Suppressor macrophage treated with lipopolysaccharide for 1 hour (primary cell): ENCODE measurements at regions not wholly inside any gene's neighbourhood (a gene's known extent, or its start where the extent isn't known, plus 50 kb on each side); places are given as distances from the start of the nearest gene placed in this dataset.
"Not testable (repeated sequence)": the region's sequence is repeated elsewhere in the genome, so short reads cannot be mapped to it uniquely, and the experiment has no call there.

Source experiments
- DNase-seq, 3 donors: peaks; one replicate each; pipeline ENCODE4 v3.0.0-alpha.2; 2020 to 2022

DNA sequence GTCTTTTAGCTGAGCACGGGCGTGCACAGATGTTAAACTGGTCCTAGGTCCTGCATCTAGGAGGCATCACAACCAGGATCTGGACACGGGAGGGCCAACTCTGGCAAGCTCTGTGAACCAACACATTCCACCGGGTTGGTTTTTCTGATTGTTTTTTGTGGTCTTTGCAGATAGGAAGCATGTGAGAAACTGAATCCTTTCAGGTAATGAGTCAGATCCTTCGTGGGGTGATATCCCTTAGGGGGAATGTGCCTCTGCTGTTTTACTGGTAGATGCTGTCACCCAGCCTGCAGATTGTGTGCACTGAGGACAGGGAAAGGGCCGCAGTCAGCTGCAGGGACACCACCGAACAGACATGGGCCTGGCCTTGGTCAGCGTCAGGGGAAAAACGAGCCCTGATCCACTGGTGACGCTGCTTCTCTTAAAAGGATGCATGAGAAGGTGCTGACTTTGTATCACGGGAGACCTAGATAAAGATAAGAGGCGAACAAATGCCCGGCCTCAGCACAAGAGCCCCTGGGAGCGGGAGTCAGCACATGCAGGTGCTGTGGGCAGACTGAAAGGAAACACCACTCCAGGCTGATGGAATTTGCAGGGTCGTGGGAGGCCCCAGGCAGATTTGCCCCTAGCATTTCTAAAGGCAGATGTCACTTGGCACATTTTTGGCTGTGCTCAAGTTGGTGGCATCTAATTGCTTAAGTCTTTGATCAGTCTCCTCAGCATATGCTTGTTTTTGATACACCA, 51.1 kb downstream of the DOP1B start:
- no peak for DNase-seq

- DNase-seq: no peak
Observed at GRCh38 chr21:36208326-36209013, 51.8 kb downstream of the DOP1B start.

- peak; percentile 53 to 63 (median 60) for DNase-seq
Observed at GRCh38 chr21:36209626-36210171, 53.1 kb downstream of the DOP1B start.

DNA sequence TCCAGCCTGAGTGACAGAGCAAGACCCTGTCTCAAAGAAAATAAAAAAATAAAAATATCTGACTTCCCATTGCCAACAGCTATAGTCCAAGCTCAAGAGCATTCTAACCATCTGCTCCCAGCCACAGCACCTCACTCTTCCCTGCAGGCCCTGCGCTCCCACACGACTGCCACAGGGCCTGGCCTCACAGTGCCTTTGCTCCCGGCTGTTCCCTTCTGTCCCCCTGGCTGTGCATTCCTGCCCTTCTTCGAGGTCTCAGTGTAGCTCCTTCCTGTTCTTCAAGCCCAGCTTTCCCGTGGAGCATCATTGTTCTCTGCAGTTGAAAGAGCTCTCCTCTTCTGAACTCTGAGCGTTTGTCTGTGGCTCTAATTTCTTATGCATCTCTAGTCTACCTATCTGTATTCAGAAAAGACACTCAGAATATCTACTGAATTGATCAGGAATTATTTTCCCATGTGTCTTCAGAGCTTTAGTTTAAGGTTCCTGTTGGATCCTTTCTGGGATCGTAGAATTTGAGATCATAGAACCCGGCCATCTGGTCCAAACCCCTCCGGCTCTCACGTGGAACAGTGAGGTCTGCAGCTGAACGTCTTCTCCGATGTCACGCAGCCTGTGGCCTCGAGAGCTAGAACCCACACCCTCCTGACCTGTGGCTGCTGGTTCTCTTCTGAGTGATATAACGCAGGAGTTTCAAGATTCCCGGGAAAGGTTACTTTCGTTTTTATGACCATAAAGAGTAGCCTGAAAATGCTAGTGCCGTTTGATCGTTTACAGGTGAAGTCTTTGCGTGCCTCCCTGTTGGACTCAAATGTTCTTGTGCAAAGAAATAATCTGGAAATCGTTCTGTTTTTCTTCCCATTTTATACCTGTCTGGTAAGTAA, 54.4 kb downstream of the DOP1B start:
- no peak for DNase-seq

DNA sequence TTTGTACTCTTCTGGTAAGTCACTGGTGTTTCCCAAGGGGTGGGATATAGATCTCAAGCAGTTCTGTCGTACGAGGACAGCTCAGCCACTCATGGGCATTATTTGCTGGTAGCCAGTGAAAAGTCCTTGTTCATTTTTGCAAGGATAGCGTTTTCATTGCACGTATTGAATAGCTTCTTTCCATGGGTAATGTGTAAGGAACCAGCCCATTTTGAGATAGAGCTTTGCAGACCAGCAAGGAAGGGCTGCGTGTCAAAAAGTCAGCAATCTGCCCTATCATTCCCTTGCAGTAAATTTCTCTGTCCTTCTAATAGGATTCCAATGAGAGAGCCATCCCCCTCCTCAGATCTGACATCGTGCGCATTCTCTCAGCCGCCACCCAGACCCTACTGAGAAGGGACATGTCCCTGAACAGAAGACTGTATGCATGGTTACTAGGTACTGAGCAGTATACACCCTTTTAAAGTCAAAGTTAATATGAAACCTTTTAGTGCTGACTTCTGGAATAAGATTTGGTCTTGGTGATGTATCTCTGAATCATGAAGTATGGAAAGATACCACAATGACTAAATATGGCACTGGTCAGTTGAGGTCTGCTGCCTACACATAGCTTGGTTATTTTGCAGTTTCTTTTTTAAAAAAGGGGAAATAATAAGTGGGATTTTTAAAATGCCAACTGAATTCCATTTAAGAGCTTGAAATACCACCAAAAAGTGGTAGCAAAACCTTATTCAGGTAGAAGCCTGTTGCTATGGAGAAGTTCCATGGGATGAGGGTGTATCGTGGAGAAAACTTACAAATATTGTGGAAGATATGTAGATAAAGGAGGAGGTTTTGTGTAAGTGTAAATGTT, 55.3 kb downstream of the DOP1B start:
- DNase-seq: peak; percentile 61 to 82 (median 71)

DNA sequence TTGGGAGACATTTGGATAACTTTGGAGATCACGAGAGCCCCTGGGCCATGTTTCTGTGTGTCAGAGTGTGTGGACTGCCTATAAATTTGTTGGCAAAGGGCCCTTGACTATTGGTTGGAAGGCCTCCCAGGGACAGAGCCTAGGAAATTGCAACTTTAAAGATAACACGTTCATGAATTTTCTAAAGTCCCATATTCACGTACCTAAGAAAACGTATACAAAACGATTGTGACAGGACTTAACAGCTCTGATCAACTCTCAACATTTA, 55.8 kb downstream of the DOP1B start:
- DNase-seq: no peak

DNA sequence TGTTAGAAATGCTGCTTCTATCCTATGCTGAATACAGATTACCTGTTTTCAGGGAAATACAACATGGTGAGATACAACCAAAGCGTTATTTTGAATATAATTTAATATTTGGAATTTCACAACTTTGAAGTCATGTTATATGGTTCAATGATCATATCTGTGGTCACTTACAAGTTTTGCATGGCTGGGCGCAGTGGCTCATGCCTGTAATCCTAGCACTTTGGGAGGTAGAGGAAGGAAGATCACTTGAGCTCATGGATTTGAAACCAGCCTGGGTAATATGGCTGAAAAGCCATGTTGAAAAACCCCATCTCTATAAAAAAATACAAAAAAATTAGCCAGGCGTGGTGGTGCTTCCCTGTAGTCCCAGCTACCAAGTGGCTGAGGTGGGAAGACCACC, 57.9 kb downstream of the DOP1B start:
- DNase-seq: no peak

DNA sequence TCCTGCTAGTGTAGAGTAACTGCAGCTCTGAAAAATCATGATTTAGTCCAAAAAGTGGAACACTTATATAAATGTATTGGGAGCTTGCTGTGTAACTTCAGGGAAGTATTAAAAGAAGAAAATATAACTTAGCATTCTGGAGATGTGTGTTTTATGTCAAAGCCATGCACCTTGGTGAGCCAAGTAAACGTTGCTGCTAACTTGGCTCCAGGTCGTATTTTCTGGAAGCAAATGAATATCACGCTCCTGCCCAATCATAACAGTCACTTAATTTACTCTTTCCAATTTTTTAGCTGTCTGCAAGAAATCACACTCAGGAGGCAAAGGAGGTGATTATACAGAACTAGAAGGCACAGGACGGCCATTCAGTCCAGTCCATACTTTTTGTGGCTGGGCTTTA, 61.1 kb downstream of the DOP1B start:
- DNase-seq: no peak

DNA sequence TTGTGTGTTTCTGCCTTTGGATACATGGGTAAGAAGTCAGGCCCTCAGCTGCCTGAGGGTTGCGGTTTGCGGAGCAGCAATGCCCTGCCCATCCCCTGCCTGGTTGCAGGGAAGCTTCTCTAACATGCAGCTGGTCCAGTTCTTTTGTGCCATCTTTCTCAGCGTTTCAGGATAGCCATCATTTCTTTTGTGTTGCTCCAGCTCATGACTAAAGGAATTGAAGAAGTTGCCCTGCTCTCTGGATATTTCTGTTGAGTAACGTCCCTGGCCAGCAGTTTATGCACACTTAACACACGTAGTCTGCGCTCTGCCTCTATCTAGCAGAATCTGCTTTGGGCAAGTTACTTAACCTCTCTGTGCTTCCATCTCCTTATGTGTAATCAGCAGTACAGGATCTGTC, 62.1 kb downstream of the DOP1B start:
- DNase-seq: no peak

GRCh38 chr21:36223451-36223850, 66.8 kb downstream of the DOP1B start:
- DNase-seq: no peak

- DNase-seq: no peak
Observed at GRCh38 chr21:36229181-36229580, 72.6 kb downstream of the DOP1B start.

DNA sequence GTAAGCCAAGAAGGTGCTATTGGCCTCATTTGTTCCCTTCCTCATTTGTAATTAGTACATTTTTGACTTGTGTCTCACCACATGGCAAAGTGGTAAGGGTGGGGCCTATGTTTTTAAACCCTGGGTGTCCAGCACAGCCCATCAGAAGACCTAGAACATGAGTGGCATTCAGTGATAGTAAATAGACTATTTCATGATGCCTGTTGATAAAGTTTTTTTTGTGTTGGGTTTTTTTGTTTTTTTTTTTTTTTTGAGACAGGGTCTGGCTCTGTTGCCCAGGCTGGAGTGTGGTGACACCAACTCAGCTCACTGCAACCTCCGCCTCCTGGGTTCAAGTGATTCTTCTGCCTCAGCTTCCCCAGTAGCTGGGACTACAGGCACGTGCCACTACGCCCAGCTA, 74.8 kb downstream of the DOP1B start:
- DNase-seq: not testable (repeated sequence)

GRCh38 chr21:36232641-36233040, 76.0 kb downstream of the DOP1B start:
- no peak for DNase-seq

- no peak for DNase-seq
Observed at GRCh38 chr21:36235058-36235582, 78.5 kb downstream of the DOP1B start.

GRCh38 chr21:36236052-36236730, 79.6 kb downstream of the DOP1B start:
- DNase-seq: no peak

GRCh38 chr21:36237441-36237840, 80.8 kb downstream of the DOP1B start:
- DNase-seq: no peak

GRCh38 chr21:36239585-36239984, 80.4 kb upstream of the MORC3 start:
- no peak for DNase-seq

DNA sequence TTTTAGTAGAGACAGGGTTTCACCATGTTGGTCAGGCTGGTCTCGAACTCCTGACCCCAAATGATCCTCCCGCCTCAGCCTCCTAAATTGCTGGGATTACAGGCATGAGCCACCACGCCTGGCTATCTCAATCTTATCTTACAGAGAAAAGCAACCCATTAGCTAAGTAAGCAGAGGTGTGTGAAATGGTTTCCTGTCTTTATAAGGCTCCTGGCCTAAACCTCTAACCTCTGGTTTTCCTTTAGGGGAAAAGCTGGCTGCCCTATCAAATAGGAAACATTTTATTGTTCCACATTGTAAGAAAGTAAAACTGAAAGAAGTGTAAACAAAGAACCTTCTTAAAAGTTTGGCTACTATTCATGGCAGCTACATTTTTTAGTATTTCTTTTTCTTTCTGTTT, 78.3 kb upstream of the MORC3 start:
- DNase-seq: no peak

GRCh38 chr21:36245115-36245514, 74.9 kb upstream of the MORC3 start:
- peak in 1 of 3 donors; percentile 8 for DNase-seq

- peak in 1 of 3 donors; percentile 14 for DNase-seq
Observed at GRCh38 chr21:36245649-36246048, 74.3 kb upstream of the MORC3 start.

DNA sequence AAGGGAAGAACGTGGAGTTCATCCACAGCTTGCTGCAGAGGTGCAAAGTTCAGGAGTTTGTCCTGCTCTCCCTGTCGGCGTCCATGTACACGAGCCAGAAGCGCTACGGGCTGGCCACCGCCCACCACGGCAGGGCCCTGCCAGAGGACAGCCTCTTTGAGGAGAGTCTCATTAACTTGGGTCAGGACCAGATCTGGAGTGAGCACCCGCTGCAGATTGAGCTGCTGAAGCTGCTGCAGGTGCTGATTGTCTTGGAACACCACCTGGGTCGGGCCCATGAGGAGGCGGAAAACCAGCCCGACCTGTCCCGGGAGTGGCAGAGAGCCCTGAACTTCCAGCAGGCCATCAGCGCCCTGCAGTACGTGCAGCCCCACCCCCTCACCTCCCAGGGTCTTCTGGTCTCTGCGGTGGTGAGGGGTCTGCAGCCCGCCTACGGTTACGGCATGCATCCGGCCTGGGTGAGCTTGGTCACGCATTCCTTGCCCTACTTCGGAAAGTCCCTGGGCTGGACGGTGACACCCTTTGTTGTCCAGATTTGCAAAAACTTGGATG, 73.8 kb upstream of the MORC3 start:
- peak in 1 of 3 donors; percentile 17 for DNase-seq
